ENCODE measurements at regions not wholly inside any gene's neighbourhood (a gene's known extent, or its start where the extent isn't known, plus 50 kb on each side); places are given as distances from the start of the nearest gene placed in this dataset.

- no peak for TF ChIP-seq EP300 (IDR thresholded peaks at IDR 0.05)
- no peak for TF ChIP-seq CTCF (IDR thresholded peaks at IDR 0.05)
- TF ChIP-seq POLR2AphosphoS5 (IDR thresholded peaks at IDR 0.05), result no peak
- no peak for TF ChIP-seq POLR2A (IDR thresholded peaks at IDR 0.05)
Observed at GRCh38 chr6:33962246-33963027, 158.6 kb upstream of the MLN start.

All from upper lobe of left lung (tissue), 4 donors.